ENCODE measurements at regions not wholly inside any gene's neighbourhood (a gene's known extent, or its start where the extent isn't known, plus 50 kb on each side); places are given as distances from the start of the nearest gene placed in this dataset.
"Not testable (repeated sequence)": the region's sequence is repeated elsewhere in the genome, so short reads cannot be mapped to it uniquely, and the experiment has no call there.

- H3K27me3 ChIP-seq (replicated peaks in 2 of 5; ENCODE audit: control insufficient read depth in 4 of 5, insufficient read depth in 5 of 5, low read length in 4 of 5): peaks cover 0 to 4% (median 2%) of the 10 kb centered on the region in 5 experiments
- H3K4me1 ChIP-seq (ENCODE audit: control extremely low read depth in 1 of 4, control insufficient read depth in 4 of 4, insufficient read depth in 4 of 4, low read length in 3 of 4): no peaks in the 10 kb centered on the region
- no peaks in the 10 kb centered on the region for H3K9me3 ChIP-seq (ENCODE audit: control extremely low read depth in 1 of 5, control insufficient read depth in 4 of 5, insufficient read depth in 2 of 5, low read depth in 1 of 5, low read length in 4 of 5)
- H3K4me3 ChIP-seq (ENCODE audit: control insufficient read depth in 1 of 7, extremely low read depth in 1 of 7, insufficient read depth in 4 of 7, low read depth in 2 of 7, low read length in 6 of 7): no peak overlapping the region
- no peak for DNase-seq
- H3K27ac ChIP-seq (ENCODE audit: insufficient read depth in 1 of 2, low read depth in 1 of 2, low read length in 2 of 2, poor library complexity in 1 of 2, severe bottlenecking in 2 of 2): no peak overlapping the region
- ChIA-PET POLR2A (interaction anchor here (0.6 kb wide), 1 partner anchor 612 kb away, joined by 5 read pairs; no protein-coding TSS in a partner anchor), CTCF (no interaction called here)
- H3K36me3 ChIP-seq (ENCODE audit: control insufficient read depth in 4 of 4, insufficient read depth in 4 of 4, low read length in 3 of 4): no peaks in the 10 kb centered on the region
Measured at GRCh38 chr14:30471980-30472379, 87.0 kb upstream of the G2E3 start.

DNA sequence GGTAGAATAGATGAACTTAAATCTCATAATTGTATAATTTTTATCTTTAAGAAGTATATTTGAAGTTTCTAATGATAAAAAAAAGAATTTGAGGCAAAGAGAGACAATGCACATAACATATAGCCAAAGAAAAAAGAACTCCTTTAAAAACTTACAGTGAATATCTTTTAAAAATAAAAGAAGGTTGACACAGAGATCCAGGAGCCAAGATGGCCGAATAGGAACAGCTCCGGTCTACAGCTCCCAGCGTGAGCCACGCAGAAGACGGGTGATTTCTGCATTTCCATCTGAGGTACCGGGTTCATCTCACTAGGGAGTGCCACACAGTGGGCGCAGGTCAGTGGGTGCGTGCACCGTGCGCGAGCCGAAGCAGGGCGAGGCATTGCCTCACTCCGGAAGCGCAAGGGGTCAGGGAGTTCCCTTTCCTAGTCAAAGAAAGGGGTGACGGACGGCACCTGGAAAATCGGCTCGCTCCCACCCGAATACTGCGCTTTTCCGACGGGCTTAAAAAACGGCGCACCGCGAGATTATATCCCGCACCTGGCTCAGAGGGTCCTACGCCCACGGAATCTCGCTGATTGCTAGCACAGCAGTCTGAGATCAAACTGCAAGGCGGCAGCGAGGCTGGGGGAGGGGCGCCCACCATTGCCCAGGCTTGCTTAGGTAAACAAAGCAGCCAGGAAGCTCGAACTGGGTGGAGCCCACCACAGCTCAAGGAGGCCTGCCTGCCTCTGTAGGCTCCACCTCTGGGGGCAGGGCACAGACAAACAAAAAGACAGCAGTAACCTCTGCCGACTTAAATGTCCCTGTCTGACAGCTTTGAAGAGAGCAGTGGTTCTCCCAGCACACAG is 84.9 kb upstream of the G2E3 start:
- H3K4me1 ChIP-seq (ENCODE audit: control extremely low read depth in 1 of 4, control insufficient read depth in 4 of 4, insufficient read depth in 4 of 4, low read length in 3 of 4); H3K27me3 ChIP-seq (replicated peaks in 2 of 5; ENCODE audit: control insufficient read depth in 4 of 5, insufficient read depth in 5 of 5, low read length in 4 of 5); CTCF ChIA-PET; H3K36me3 ChIP-seq (ENCODE audit: control insufficient read depth in 4 of 4, insufficient read depth in 4 of 4, low read length in 3 of 4); DNase-seq; POLR2A ChIA-PET; H3K9me3 ChIP-seq (ENCODE audit: control extremely low read depth in 1 of 5, control insufficient read depth in 4 of 5, insufficient read depth in 2 of 5, low read depth in 1 of 5, low read length in 4 of 5); H3K4me3 ChIP-seq (ENCODE audit: control insufficient read depth in 1 of 7, extremely low read depth in 1 of 7, insufficient read depth in 4 of 7, low read depth in 2 of 7, low read length in 6 of 7): not testable (repeated sequence)
- 97% methylated on average over 13 of the region's 36 CpGs for WGBS (ENCODE audit: insufficient coverage)
- H3K27ac ChIP-seq (ENCODE audit: insufficient read depth in 1 of 2, low read depth in 1 of 2, low read length in 2 of 2, poor library complexity in 1 of 2, severe bottlenecking in 2 of 2): peak overlapping the region in 1 of 2 experiments; percentile 54

DNA sequence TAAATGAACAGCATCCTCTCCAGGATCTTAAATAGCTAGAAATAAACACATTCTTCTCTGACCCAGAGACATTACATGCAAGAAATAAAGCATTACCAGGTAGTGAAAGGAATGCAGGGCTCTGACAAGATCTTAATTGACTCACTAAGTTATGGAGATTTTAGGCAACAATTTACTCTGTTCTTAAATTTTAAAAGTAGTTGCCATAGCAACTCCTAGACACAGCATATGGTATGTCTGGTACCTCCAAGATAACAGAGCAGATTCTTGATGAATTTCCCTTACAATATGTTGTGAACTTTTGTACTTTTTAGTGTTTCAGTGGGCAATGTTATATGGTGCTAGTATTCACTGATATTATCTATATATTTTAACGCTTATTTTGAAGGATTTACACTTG is 76.7 kb upstream of the G2E3 start:
- Histone ChIP-seq H3K27ac (ENCODE audit: insufficient read depth in 1 of 2, low read depth in 1 of 2, low read length in 2 of 2, poor library complexity in 1 of 2, severe bottlenecking in 2 of 2) (no peak overlapping the region), H3K4me1 (ENCODE audit: control extremely low read depth in 1 of 4, control insufficient read depth in 4 of 4, insufficient read depth in 4 of 4, low read length in 3 of 4) (no peaks in the 10 kb centered on the region), H3K9me3 (ENCODE audit: control extremely low read depth in 1 of 5, control insufficient read depth in 4 of 5, insufficient read depth in 2 of 5, low read depth in 1 of 5, low read length in 4 of 5) (no peaks in the 10 kb centered on the region), H3K36me3 (ENCODE audit: control insufficient read depth in 4 of 4, insufficient read depth in 4 of 4, low read length in 3 of 4) (no peaks in the 10 kb centered on the region), H3K4me3 (ENCODE audit: control insufficient read depth in 1 of 7, extremely low read depth in 1 of 7, insufficient read depth in 4 of 7, low read depth in 2 of 7, low read length in 6 of 7) (no peak overlapping the region), H3K27me3 (replicated peaks in 2 of 5; ENCODE audit: control insufficient read depth in 4 of 5, insufficient read depth in 5 of 5, low read length in 4 of 5) (no peaks in the 10 kb centered on the region)
- POLR2A ChIA-PET: no interaction called here
- CTCF ChIA-PET: no interaction called here
- no CpG with 5 or more reads among the region's 1 CpG for WGBS (ENCODE audit: insufficient coverage)
- DNase-seq: peak in 1 of 3 donors; percentile 1

DNA sequence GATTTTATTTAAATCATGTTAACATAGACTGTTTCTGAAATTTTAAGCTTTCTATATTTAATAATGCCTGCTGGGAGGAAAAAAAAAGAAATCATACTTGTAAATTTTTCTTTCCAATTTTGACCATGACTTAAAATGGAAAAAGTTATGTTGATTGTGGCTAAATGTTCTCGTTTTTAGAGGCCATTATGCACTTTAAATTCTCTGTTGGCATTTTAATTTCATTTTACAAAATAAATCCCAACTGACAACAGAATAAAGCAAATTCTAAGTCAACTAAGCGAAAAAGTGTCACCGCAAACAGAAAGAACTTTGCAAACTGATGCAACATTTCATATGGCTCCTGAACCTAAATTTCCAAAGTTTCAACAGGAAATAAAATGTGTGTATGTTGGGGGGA is 74.8 kb upstream of the G2E3 start:
- no peak for DNase-seq
- POLR2A ChIA-PET: no interaction called here
- Histone ChIP-seq H3K36me3 (ENCODE audit: control insufficient read depth in 4 of 4, insufficient read depth in 4 of 4, low read length in 3 of 4) (no peaks in the 10 kb centered on the region), H3K9me3 (ENCODE audit: control extremely low read depth in 1 of 5, control insufficient read depth in 4 of 5, insufficient read depth in 2 of 5, low read depth in 1 of 5, low read length in 4 of 5) (no peaks in the 10 kb centered on the region), H3K4me3 (ENCODE audit: control insufficient read depth in 1 of 7, extremely low read depth in 1 of 7, insufficient read depth in 4 of 7, low read depth in 2 of 7, low read length in 6 of 7) (no peak overlapping the region), H3K4me1 (ENCODE audit: control extremely low read depth in 1 of 4, control insufficient read depth in 4 of 4, insufficient read depth in 4 of 4, low read length in 3 of 4) (no peaks in the 10 kb centered on the region), H3K27me3 (replicated peaks in 2 of 5; ENCODE audit: control insufficient read depth in 4 of 5, insufficient read depth in 5 of 5, low read length in 4 of 5) (no peaks in the 10 kb centered on the region), H3K27ac (ENCODE audit: insufficient read depth in 1 of 2, low read depth in 1 of 2, low read length in 2 of 2, poor library complexity in 1 of 2, severe bottlenecking in 2 of 2) (no peak overlapping the region)
- WGBS (ENCODE audit: insufficient coverage): 100% methylated on average over 2 of the region's 3 CpGs
- CTCF ChIA-PET: no interaction called here

- Histone ChIP-seq H3K9me3 (ENCODE audit: control extremely low read depth in 1 of 5, control insufficient read depth in 4 of 5, insufficient read depth in 2 of 5, low read depth in 1 of 5, low read length in 4 of 5) (no peaks in the 10 kb centered on the region), H3K27me3 (replicated peaks in 2 of 5; ENCODE audit: control insufficient read depth in 4 of 5, insufficient read depth in 5 of 5, low read length in 4 of 5) (no peaks in the 10 kb centered on the region), H3K27ac (ENCODE audit: insufficient read depth in 1 of 2, low read depth in 1 of 2, low read length in 2 of 2, poor library complexity in 1 of 2, severe bottlenecking in 2 of 2) (no peak overlapping the region), H3K4me1 (ENCODE audit: control extremely low read depth in 1 of 4, control insufficient read depth in 4 of 4, insufficient read depth in 4 of 4, low read length in 3 of 4) (no peaks in the 10 kb centered on the region), H3K36me3 (ENCODE audit: control insufficient read depth in 4 of 4, insufficient read depth in 4 of 4, low read length in 3 of 4) (no peaks in the 10 kb centered on the region), H3K4me3 (ENCODE audit: control insufficient read depth in 1 of 7, extremely low read depth in 1 of 7, insufficient read depth in 4 of 7, low read depth in 2 of 7, low read length in 6 of 7) (no peak overlapping the region)
- CTCF ChIA-PET: no interaction called here
- 86% methylated on average over 1 of the region's 1 CpG for WGBS (ENCODE audit: insufficient coverage)
- DNase-seq: no peak
- POLR2A ChIA-PET: no interaction called here
Measured at GRCh38 chr14:30484976-30485375, 74.0 kb upstream of the G2E3 start.

GRCh38 chr14:30496852-30497251 is 62.1 kb upstream of the G2E3 start:
- CTCF ChIA-PET: no interaction called here
- H3K9me3 ChIP-seq (ENCODE audit: control extremely low read depth in 1 of 5, control insufficient read depth in 4 of 5, insufficient read depth in 2 of 5, low read depth in 1 of 5, low read length in 4 of 5): peaks cover 0 to 1% (median 0%) of the 10 kb centered on the region in 5 experiments
- no peaks in the 10 kb centered on the region for H3K36me3 ChIP-seq (ENCODE audit: control insufficient read depth in 4 of 4, insufficient read depth in 4 of 4, low read length in 3 of 4)
- no peak overlapping the region for H3K4me3 ChIP-seq (ENCODE audit: control insufficient read depth in 1 of 7, extremely low read depth in 1 of 7, insufficient read depth in 4 of 7, low read depth in 2 of 7, low read length in 6 of 7)
- H3K27ac ChIP-seq (ENCODE audit: insufficient read depth in 1 of 2, low read depth in 1 of 2, low read length in 2 of 2, poor library complexity in 1 of 2, severe bottlenecking in 2 of 2): no peak overlapping the region
- no peaks in the 10 kb centered on the region for H3K4me1 ChIP-seq (ENCODE audit: control extremely low read depth in 1 of 4, control insufficient read depth in 4 of 4, insufficient read depth in 4 of 4, low read length in 3 of 4)
- POLR2A ChIA-PET: no interaction called here
- peaks cover 0 to 4% (median 2%) of the 10 kb centered on the region in 5 experiments for H3K27me3 ChIP-seq (replicated peaks in 2 of 5; ENCODE audit: control insufficient read depth in 4 of 5, insufficient read depth in 5 of 5, low read length in 4 of 5)
- DNase-seq: no peak
- no CpG with 5 or more reads among the region's 1 CpG for WGBS (ENCODE audit: insufficient coverage)

- no peak for DNase-seq
- Histone ChIP-seq H3K27me3 (replicated peaks in 2 of 5; ENCODE audit: control insufficient read depth in 4 of 5, insufficient read depth in 5 of 5, low read length in 4 of 5) (peaks cover 0 to 4% (median 0%) of the 10 kb centered on the region in 5 experiments), H3K36me3 (ENCODE audit: control insufficient read depth in 4 of 4, insufficient read depth in 4 of 4, low read length in 3 of 4) (no peaks in the 10 kb centered on the region), H3K4me3 (ENCODE audit: control insufficient read depth in 1 of 7, extremely low read depth in 1 of 7, insufficient read depth in 4 of 7, low read depth in 2 of 7, low read length in 6 of 7) (no peak overlapping the region), H3K4me1 (ENCODE audit: control extremely low read depth in 1 of 4, control insufficient read depth in 4 of 4, insufficient read depth in 4 of 4, low read length in 3 of 4) (no peaks in the 10 kb centered on the region), H3K27ac (ENCODE audit: insufficient read depth in 1 of 2, low read depth in 1 of 2, low read length in 2 of 2, poor library complexity in 1 of 2, severe bottlenecking in 2 of 2) (no peak overlapping the region), H3K9me3 (ENCODE audit: control extremely low read depth in 1 of 5, control insufficient read depth in 4 of 5, insufficient read depth in 2 of 5, low read depth in 1 of 5, low read length in 4 of 5) (peaks cover 0 to 1% (median 0%) of the 10 kb centered on the region in 5 experiments)
- POLR2A ChIA-PET: no interaction called here
- CTCF ChIA-PET: no interaction called here
Measured at GRCh38 chr14:30499358-30499757, 59.6 kb upstream of the G2E3 start.
